Endodermal cell (in vitro differentiated cells): ENCODE measurements at regions not wholly inside any gene's neighbourhood (a gene's known extent, or its start where the extent isn't known, plus 50 kb on each side); places are given as distances from the start of the nearest gene placed in this dataset.
A peak's percentile ranks its signal among the peaks of the same experiment; 100 is the strongest.

Experiments used
- DNase-seq: peaks from one replicate; pipeline ENCODE4 v3.0.0-alpha.2; 2017
- H3K27ac ChIP-seq: 2 replicates; pipeline ENCODE4 v1.5.1; 2013; ENCODE audit warnings: mild to moderate bottlenecking, low read depth, low read length, moderate library complexity
- H3K27me3 ChIP-seq: 2 replicates; pipeline ENCODE4 v1.6.1; 2013; ENCODE audit warnings: mild to moderate bottlenecking, low read length, moderate library complexity; ENCODE audit not compliant: insufficient read depth, control insufficient read depth, poor library complexity, severe bottlenecking
- H3K36me3 ChIP-seq: 2 replicates; pipeline ENCODE4 v1.7.0; 2013; ENCODE audit warnings: mild to moderate bottlenecking, low read length, moderate library complexity; ENCODE audit not compliant: control insufficient read depth, insufficient read depth
- H3K4me1 ChIP-seq: one replicate; pipeline ENCODE4 v1.7.0; 2013; ENCODE audit warnings: low read length; ENCODE audit not compliant: control insufficient read depth, insufficient read depth
- H3K4me3 ChIP-seq: 2 replicates; pipeline ENCODE4 v1.5.1; 2013; ENCODE audit warnings: mild to moderate bottlenecking, low read length, moderate library complexity
- H3K9ac ChIP-seq: 2 replicates; pipeline ENCODE4 v1.6.1; 2013; ENCODE audit warnings: mild to moderate bottlenecking, low read length, moderate library complexity; ENCODE audit not compliant: poor library complexity, severe bottlenecking; ENCODE audit errors: extremely low read depth
- H3K9me3 ChIP-seq: 2 replicates; pipeline ENCODE4 v1.6.1; 2013; ENCODE audit warnings: mild to moderate bottlenecking, low read length, moderate library complexity; ENCODE audit not compliant: control insufficient read depth
- H3K27ac Mint-ChIP-seq: 2 replicates; pipeline ENCODE4 v1.8.0; 2020; ENCODE audit warnings: mixed read lengths
- H3K27me3 Mint-ChIP-seq: 2 replicates; pipeline ENCODE4 v1.8.0; 2021; ENCODE audit warnings: mild to moderate bottlenecking, mixed read lengths; ENCODE audit not compliant: insufficient read depth
- H3K36me3 Mint-ChIP-seq: 2 replicates; pipeline ENCODE4 v1.8.0; 2020; ENCODE audit warnings: low read depth, mixed read lengths
- H3K4me1 Mint-ChIP-seq: 2 replicates; pipeline ENCODE4 v1.8.0; 2020; ENCODE audit warnings: mixed read lengths
- H3K4me3 Mint-ChIP-seq: 2 replicates; pipeline ENCODE4 v1.8.0; 2020; ENCODE audit warnings: mild to moderate bottlenecking, moderate library complexity, mixed read lengths
- H3K9me3 Mint-ChIP-seq: 2 replicates; pipeline ENCODE4 v1.8.0; 2020; ENCODE audit warnings: mild to moderate bottlenecking, mixed read lengths
- CTCF ChIP-seq: fragments of 200-600 bp; sonication (generic); conservative IDR thresholded peaks from 2 replicates; pipeline ENCODE4 v1.5.0; 2021; ENCODE audit warnings: antibody characterized with exemption, mild to moderate bottlenecking
- WGBS, 2 experiments: methylation state at CpG; one replicate each; pipeline versions ENCODE4 v1.1.5 to v1.1.7; 2013; ENCODE audit warnings: missing lambda C conversion rate in 2 of 2, mixed read lengths in 1 of 2; ENCODE audit not compliant: insufficient coverage in 1 of 2, insufficient read length in 1 of 2; 5-methylcytosine and 5-hydroxymethylcytosine counted together

- no peak overlapping the region for H3K9ac ChIP-seq
- no peaks in the 10 kb centered on the region for H3K36me3 ChIP-seq
- no peak for DNase-seq
- Mint-ChIP-seq H3K4me1 (peaks cover 11% of the 10 kb centered on the region), H3K27ac (no peak overlapping the region), H3K27me3 (no peaks in the 10 kb centered on the region), H3K4me3 (no peak overlapping the region), H3K9me3 (no peaks in the 10 kb centered on the region), H3K36me3 (peaks cover 3% of the 10 kb centered on the region)
- H3K27me3 ChIP-seq: no peaks in the 10 kb centered on the region
- H3K4me1 ChIP-seq: no peaks in the 10 kb centered on the region
- no peak for TF ChIP-seq CTCF
- H3K4me3 ChIP-seq: no peak overlapping the region
- H3K9me3 ChIP-seq: no peaks in the 10 kb centered on the region
- no peak overlapping the region for H3K27ac ChIP-seq
Observed at GRCh38 chr6:138678168-138678567, 95.4 kb upstream of the CCDC28A start.

- H3K4me1 Mint-ChIP-seq: peaks cover 11% of the 10 kb centered on the region
- no peak for DNase-seq
- H3K36me3 Mint-ChIP-seq: peaks cover 3% of the 10 kb centered on the region
- H3K4me3 ChIP-seq: no peak overlapping the region
- peak overlapping the region; percentile 23 for H3K27ac Mint-ChIP-seq
- TF ChIP-seq CTCF: no peak
- WGBS, 2 experiments: 92% methylated on average over 3 to 4 of the region's 4 CpGs
- H3K27me3 Mint-ChIP-seq: no peaks in the 10 kb centered on the region
- no peaks in the 10 kb centered on the region for H3K9me3 ChIP-seq
- H3K9ac ChIP-seq: no peak overlapping the region
- H3K27me3 ChIP-seq: no peaks in the 10 kb centered on the region
- H3K4me3 Mint-ChIP-seq: no peak overlapping the region
- H3K27ac ChIP-seq: no peak overlapping the region
- H3K4me1 ChIP-seq: no peaks in the 10 kb centered on the region
- peaks cover 4% of the 10 kb centered on the region for H3K36me3 ChIP-seq
- no peaks in the 10 kb centered on the region for H3K9me3 Mint-ChIP-seq
Observed at GRCh38 chr6:138680085-138680484, 93.5 kb upstream of the CCDC28A start.

- H3K4me1 Mint-ChIP-seq: peaks cover 11% of the 10 kb centered on the region
- DNase-seq: no peak
- Histone ChIP-seq H3K4me3 (no peak overlapping the region), H3K27me3 (no peaks in the 10 kb centered on the region), H3K9me3 (no peaks in the 10 kb centered on the region), H3K9ac (no peak overlapping the region), H3K4me1 (no peaks in the 10 kb centered on the region), H3K27ac (no peak overlapping the region), H3K36me3 (peaks cover 9% of the 10 kb centered on the region)
- no peak overlapping the region for H3K4me3 Mint-ChIP-seq
- 89 to 94% methylated on average over 2 to 4 of the region's 4 CpGs for WGBS, 2 experiments
- no peak for TF ChIP-seq CTCF
- no peaks in the 10 kb centered on the region for H3K9me3 Mint-ChIP-seq
- no peak overlapping the region for H3K27ac Mint-ChIP-seq
- H3K36me3 Mint-ChIP-seq: peaks cover 2% of the 10 kb centered on the region
- no peaks in the 10 kb centered on the region for H3K27me3 Mint-ChIP-seq
Observed at GRCh38 chr6:138681627-138682026, 91.9 kb upstream of the CCDC28A start.
